Activated CD4-positive, alpha-beta T cell treated with anti-CD3 and anti-CD28 coated beads, Interleukin-2, amount 10 ng/mL, durations not matched to agents 24 days and 14 days (primary cell): ENCODE measurements at regions not wholly inside any gene's neighbourhood (a gene's known extent, or its start where the extent isn't known, plus 50 kb on each side); places are given as distances from the start of the nearest gene placed in this dataset.

ENCODE experiments used
- DNase-seq: peaks from one replicate; pipeline ENCODE4 v3.0.0; 2022
- H3K27ac Mint-ChIP-seq: one replicate; pipeline ENCODE4 v1.8.0; 2022; ENCODE audit warnings: mild to moderate bottlenecking, mixed read lengths
- H3K27me3 Mint-ChIP-seq: one replicate; pipeline ENCODE4 v1.8.0; 2022; ENCODE audit warnings: mixed read lengths
- H3K36me3 Mint-ChIP-seq: one replicate; pipeline ENCODE4 v1.8.0; 2022; ENCODE audit warnings: low read depth, mild to moderate bottlenecking, mixed read lengths
- H3K4me1 Mint-ChIP-seq: one replicate; pipeline ENCODE4 v1.8.0; 2021; ENCODE audit warnings: mixed read lengths
- H3K4me3 Mint-ChIP-seq: one replicate; pipeline ENCODE4 v1.8.0; 2022; ENCODE audit warnings: mild to moderate bottlenecking, moderate library complexity, mixed read lengths
- H3K9me3 Mint-ChIP-seq: one replicate; pipeline ENCODE4 v1.8.0; 2021; ENCODE audit warnings: mixed read lengths
- intact Hi-C: fragments of 100-400 bp; cut with micrococcal nuclease; formaldehyde crosslinking; loops from one replicate; pipeline ENCODE4 v1.15.1; 2023

GRCh38 chr3:72571638-72572114 lies 276.6 kb downstream of the SHQ1 start:
- H3K4me1 Mint-ChIP-seq: no peaks in the 10 kb centered on the region
- no peak overlapping the region for H3K4me3 Mint-ChIP-seq
- intact Hi-C loops: no loop called here
- peaks cover 3% of the 10 kb centered on the region for H3K27me3 Mint-ChIP-seq
- H3K36me3 Mint-ChIP-seq: no peaks in the 10 kb centered on the region
- no peak overlapping the region for H3K27ac Mint-ChIP-seq
- no peaks in the 10 kb centered on the region for H3K9me3 Mint-ChIP-seq
- no peak for DNase-seq

GRCh38 chr3:72571052-72571451 lies 277.2 kb downstream of the SHQ1 start:
- Mint-ChIP-seq H3K4me1 (no peaks in the 10 kb centered on the region), H3K4me3 (no peak overlapping the region), H3K27ac (no peak overlapping the region), H3K9me3 (no peaks in the 10 kb centered on the region), H3K27me3 (peaks cover 3% of the 10 kb centered on the region), H3K36me3 (no peaks in the 10 kb centered on the region)
- intact Hi-C loops: no loop called here
- no peak for DNase-seq

DNA sequence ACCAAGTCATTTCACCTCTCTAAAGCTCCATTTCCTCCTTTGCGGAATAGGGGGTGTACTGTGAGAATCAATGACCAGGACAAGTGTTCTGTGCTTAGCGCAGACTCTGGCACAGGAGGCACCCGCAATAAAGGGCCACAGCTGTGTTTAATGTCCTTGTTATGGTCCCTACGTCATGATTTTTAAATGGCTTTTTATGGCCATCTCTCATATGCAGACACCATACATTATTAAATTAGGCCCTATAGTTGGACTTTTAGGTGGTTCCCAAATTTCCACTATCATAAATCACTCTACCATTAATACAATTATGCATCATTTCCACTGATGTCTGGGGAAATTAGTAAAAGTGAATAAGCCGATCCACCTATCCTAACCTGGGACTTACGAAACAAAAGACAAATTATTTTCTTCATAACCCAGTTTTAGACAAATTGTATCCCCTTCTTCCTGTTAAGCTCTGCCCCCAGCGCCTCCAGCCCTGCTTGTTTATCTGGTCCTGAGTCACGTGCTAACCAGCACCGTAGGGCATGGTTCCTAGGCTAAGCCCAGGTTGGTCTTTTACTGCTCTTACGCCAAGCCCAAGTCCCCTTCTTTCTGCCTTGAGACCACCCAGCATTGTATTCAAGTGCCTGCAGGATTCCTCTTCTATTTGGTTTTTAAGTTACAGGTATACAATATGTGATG lies 278.3 kb downstream of the SHQ1 start:
- no peaks in the 10 kb centered on the region for H3K36me3 Mint-ChIP-seq
- H3K4me3 Mint-ChIP-seq: no peak overlapping the region
- no peaks in the 10 kb centered on the region for H3K4me1 Mint-ChIP-seq
- no peak overlapping the region for H3K27ac Mint-ChIP-seq
- DNase-seq: no peak
- no peaks in the 10 kb centered on the region for H3K9me3 Mint-ChIP-seq
- peaks cover 3% of the 10 kb centered on the region for H3K27me3 Mint-ChIP-seq
- intact Hi-C loops: no loop called here

DNA sequence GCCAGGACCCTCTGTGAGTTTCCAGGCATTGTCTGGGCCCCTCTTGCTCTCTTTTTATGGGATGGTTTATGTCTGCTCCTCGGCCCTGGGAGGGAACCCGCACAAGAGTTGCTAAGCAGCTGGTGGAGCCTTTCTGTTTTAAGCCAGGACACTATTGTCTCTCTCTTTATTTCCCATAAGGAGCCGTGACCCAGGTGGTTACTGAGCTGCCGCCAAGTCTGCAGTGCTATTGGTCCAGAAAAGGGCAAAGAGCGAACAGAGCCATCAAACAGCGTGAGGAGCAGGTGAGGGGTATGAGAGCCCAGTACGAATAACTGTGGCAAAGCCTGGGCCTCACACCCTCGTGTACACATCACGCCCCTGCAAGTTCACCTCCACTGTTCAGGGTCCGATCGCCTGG lies 280.2 kb downstream of the SHQ1 start:
- H3K9me3 Mint-ChIP-seq: no peaks in the 10 kb centered on the region
- intact Hi-C loops: no loop called here
- no peaks in the 10 kb centered on the region for H3K4me1 Mint-ChIP-seq

GRCh38 chr3:72567474-72567873 lies 280.8 kb downstream of the SHQ1 start:
- H3K36me3 Mint-ChIP-seq: no peaks in the 10 kb centered on the region
- H3K4me3 Mint-ChIP-seq: no peak overlapping the region
- intact Hi-C loops: no loop called here
- H3K4me1 Mint-ChIP-seq: no peaks in the 10 kb centered on the region
- DNase-seq: no peak
- no peaks in the 10 kb centered on the region for H3K9me3 Mint-ChIP-seq
- H3K27me3 Mint-ChIP-seq: no peaks in the 10 kb centered on the region
- no peak overlapping the region for H3K27ac Mint-ChIP-seq

More for the DNA sequence above, 280.2 kb downstream of the SHQ1 start:
- no peak for DNase-seq
- no peaks in the 10 kb centered on the region for H3K36me3 Mint-ChIP-seq
- H3K27me3 Mint-ChIP-seq: no peaks in the 10 kb centered on the region
- no peak overlapping the region for H3K27ac Mint-ChIP-seq
- H3K4me3 Mint-ChIP-seq: no peak overlapping the region

DNA sequence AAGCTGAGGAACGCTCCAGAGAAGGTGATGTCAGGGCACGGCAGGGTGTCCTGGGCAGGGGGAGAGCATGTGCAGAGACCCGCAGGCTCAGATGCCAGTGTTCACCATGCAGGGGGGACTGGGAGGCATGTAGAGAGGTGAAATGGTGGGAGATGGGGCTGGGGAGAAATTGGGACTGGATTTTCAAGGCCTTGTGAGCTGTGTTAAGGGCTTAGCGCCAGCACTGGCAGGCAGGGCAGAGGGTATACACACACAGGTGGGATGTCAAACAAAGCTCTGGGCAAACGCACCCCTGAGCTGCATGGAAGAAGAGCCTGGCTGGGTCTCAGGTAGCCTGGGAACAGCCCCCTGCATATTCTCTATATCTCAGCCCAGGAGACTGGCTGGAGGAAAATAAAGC lies 282.7 kb downstream of the SHQ1 start:
- no peak overlapping the region for H3K4me3 Mint-ChIP-seq
- no peak overlapping the region for H3K27ac Mint-ChIP-seq
- peaks cover 1% of the 10 kb centered on the region for H3K36me3 Mint-ChIP-seq
- H3K9me3 Mint-ChIP-seq: peaks cover 7% of the 10 kb centered on the region
- intact Hi-C loops: no loop called here
- H3K27me3 Mint-ChIP-seq: no peaks in the 10 kb centered on the region
- no peak for DNase-seq
- no peaks in the 10 kb centered on the region for H3K4me1 Mint-ChIP-seq

DNA sequence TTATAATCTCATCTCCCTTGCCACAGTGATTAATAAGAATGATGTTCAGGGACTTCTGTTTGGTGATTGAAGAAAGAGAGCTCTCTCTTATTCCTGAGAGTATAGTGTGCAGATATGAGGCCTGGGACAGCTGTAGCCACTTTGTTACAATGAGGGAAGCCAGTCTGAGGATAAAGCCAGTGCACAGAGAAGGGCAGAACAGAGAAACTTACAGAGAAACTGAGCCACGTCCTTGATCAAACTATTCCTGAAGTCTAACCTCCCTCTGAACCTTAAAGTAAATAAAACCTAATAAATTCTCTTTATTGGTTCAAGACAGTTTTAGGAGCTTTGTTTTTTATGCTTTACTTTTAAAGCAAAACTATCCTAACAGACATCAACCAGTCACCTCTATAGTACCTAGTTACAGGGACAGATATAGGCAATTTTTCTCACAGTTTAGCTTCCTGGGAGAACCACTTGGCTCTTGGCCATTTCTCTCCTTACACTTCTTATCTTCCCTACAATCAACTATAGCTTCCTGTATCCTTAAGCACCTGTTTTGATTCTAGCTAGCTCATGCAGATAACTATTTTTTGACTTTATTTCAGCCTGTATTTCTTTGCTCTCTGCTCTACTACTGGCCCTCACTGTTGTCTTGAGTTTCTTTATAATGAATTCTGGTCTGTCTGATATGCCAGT lies 284.4 kb downstream of the SHQ1 start:
- H3K4me1 Mint-ChIP-seq: peaks cover 1% of the 10 kb centered on the region
- no peak for DNase-seq
- H3K4me3 Mint-ChIP-seq: no peak overlapping the region
- peaks cover 1% of the 10 kb centered on the region for H3K36me3 Mint-ChIP-seq
- intact Hi-C loops: no loop called here
- no peaks in the 10 kb centered on the region for H3K27me3 Mint-ChIP-seq
- peaks cover 7% of the 10 kb centered on the region for H3K9me3 Mint-ChIP-seq
- no peak overlapping the region for H3K27ac Mint-ChIP-seq

- Mint-ChIP-seq H3K9me3 (peaks cover 12% of the 10 kb centered on the region), H3K36me3 (peaks cover 1% of the 10 kb centered on the region), H3K4me3 (no peak overlapping the region), H3K27ac (no peak overlapping the region), H3K27me3 (no peaks in the 10 kb centered on the region), H3K4me1 (peaks cover 1% of the 10 kb centered on the region)
- no peak for DNase-seq
- intact Hi-C loops: no loop called here
These were observed 287.2 kb downstream of the SHQ1 start for GRCh38 chr3:72560846-72561675.

GRCh38 chr3:72559385-72559784 lies 288.9 kb downstream of the SHQ1 start:
- no peaks in the 10 kb centered on the region for H3K27me3 Mint-ChIP-seq
- DNase-seq: no peak
- peaks cover 1% of the 10 kb centered on the region for H3K4me1 Mint-ChIP-seq
- H3K4me3 Mint-ChIP-seq: no peak overlapping the region
- H3K9me3 Mint-ChIP-seq: peaks cover 12% of the 10 kb centered on the region
- intact Hi-C loops: loop anchor here (5.0 kb wide), 1 partner anchor 33 kb away; no protein-coding TSS in a partner anchor
- no peak overlapping the region for H3K27ac Mint-ChIP-seq
- H3K36me3 Mint-ChIP-seq: peaks cover 1% of the 10 kb centered on the region

GRCh38 chr3:72558001-72558400 lies 290.2 kb downstream of the SHQ1 start:
- no peak overlapping the region for H3K27ac Mint-ChIP-seq
- H3K27me3 Mint-ChIP-seq: no peaks in the 10 kb centered on the region
- intact Hi-C loops: loop anchor here (5.0 kb wide), 1 partner anchor 34 kb away; no protein-coding TSS in a partner anchor
- H3K4me1 Mint-ChIP-seq: peaks cover 1% of the 10 kb centered on the region
- peaks cover 1% of the 10 kb centered on the region for H3K36me3 Mint-ChIP-seq
- H3K4me3 Mint-ChIP-seq: no peak overlapping the region
- peaks cover 12% of the 10 kb centered on the region for H3K9me3 Mint-ChIP-seq
- DNase-seq: no peak

DNA sequence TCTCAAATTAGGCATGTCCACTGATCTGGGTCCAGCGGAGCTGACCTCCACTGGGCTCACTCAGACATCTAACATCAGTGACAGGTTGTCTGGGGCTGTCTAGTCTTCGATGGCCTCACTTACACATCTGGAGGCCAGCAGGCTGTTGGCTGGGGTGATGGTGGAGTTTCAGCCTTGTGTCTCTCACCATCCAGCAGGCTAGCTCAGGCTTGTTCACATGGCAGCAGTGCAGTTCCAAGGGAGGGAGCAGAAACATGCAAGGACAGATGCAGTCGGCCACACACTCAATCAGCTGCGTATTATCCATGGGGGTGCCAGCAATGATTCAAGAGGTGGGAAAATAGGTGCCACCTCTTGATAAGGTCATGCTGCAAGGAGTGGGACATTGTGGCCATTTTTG lies 292.5 kb downstream of the SHQ1 start:
- Mint-ChIP-seq H3K36me3 (no peaks in the 10 kb centered on the region), H3K27me3 (no peaks in the 10 kb centered on the region), H3K4me1 (peaks cover 3% of the 10 kb centered on the region), H3K9me3 (peaks cover 5% of the 10 kb centered on the region), H3K4me3 (no peak overlapping the region), H3K27ac (no peak overlapping the region)
- intact Hi-C loops: loop anchor here (5.0 kb wide), 1 partner anchor 37 kb away; no protein-coding TSS in a partner anchor
- no peak for DNase-seq

DNA sequence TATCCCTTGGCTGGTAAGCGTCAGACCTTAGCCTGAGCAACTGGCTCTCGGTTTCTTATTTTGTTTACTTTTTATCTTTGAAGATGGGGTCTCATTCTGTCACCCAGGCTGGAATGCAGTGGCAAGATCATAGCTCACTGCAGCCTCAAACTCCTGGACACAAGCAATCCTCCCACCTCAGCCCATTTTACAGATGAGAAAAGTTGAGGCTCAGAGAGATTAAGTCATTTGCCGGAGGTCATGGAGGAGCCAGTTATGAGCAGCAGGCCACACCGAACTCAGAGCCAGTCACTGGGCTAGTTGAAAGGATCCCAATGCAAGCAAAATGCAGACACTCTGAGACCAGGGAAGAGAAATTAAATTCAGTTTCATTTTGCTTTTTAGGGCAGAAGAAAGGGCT lies 293.6 kb downstream of the SHQ1 start:
- no peaks in the 10 kb centered on the region for H3K27me3 Mint-ChIP-seq
- peaks cover 13% of the 10 kb centered on the region for H3K4me1 Mint-ChIP-seq
- intact Hi-C loops: loop anchor here (5.0 kb wide), 1 partner anchor 38 kb away; no protein-coding TSS in a partner anchor
- H3K9me3 Mint-ChIP-seq: peaks cover 5% of the 10 kb centered on the region
- DNase-seq: no peak
- no peak overlapping the region for H3K27ac Mint-ChIP-seq
- no peak overlapping the region for H3K4me3 Mint-ChIP-seq
- H3K36me3 Mint-ChIP-seq: no peaks in the 10 kb centered on the region

DNA sequence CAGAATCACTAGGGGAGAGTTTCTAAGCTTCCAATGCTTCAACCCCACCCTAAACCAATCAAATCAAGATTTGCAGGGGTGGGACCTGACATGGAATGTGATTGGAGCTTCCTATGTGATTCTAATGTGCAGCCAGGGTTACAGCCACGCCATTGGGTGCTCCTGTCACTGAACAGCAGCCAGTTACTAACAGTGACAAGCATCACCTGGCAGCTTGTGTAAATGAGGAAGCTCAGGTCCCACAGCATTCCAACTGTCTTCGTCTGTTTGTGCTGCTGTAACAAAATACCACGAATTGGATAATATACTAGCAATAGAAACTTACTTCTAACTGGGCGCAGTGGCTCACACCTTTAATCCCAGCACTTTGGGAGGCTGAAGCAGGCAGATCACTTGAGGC lies 294.9 kb downstream of the SHQ1 start:
- Mint-ChIP-seq H3K27ac (no peak overlapping the region), H3K36me3 (no peaks in the 10 kb centered on the region), H3K9me3 (peaks cover 5% of the 10 kb centered on the region), H3K4me3 (no peak overlapping the region), H3K27me3 (no peaks in the 10 kb centered on the region), H3K4me1 (peaks cover 18% of the 10 kb centered on the region)
- intact Hi-C loops: no loop called here
- DNase-seq: no peak
